ENCODE measurements at regions not wholly inside any gene's neighbourhood (a gene's known extent, or its start where the extent isn't known, plus 50 kb on each side); places are given as distances from the start of the nearest gene placed in this dataset.

GRCh38 chr13:55517312-55517711 lies 1623.4 kb upstream of the PRR20A start:
- Histone ChIP-seq H3K9ac (ENCODE audit: low read depth in 1 of 2, low read length in 2 of 2) (no peak overlapping the region), H3K4me3 (ENCODE audit: low read depth in 1 of 3, low read length in 3 of 3) (no peak overlapping the region), H3K4me1 (ENCODE audit: control insufficient read depth in 4 of 4, insufficient read depth in 4 of 4, low read length in 3 of 4) (peaks cover 0 to 3% (median 0%) of the 10 kb centered on the region in 4 donors), H3K9me3 (ENCODE audit: control insufficient read depth in 4 of 4, low read length in 3 of 4) (no peaks in the 10 kb centered on the region), H3K27ac (ENCODE audit: low read depth in 1 of 2, low read length in 2 of 2) (no peak overlapping the region), H3K36me3 (ENCODE audit: control insufficient read depth in 4 of 4, insufficient read depth in 3 of 4, low read depth in 1 of 4, low read length in 3 of 4) (no peaks in the 10 kb centered on the region), H3K27me3 (ENCODE audit: control insufficient read depth in 4 of 4, insufficient read depth in 4 of 4, low read length in 3 of 4) (no peaks in the 10 kb centered on the region)
- DNase-seq (ENCODE audit: low spot score) = no peak
- TF ChIP-seq FOXA1 (IDR thresholded peaks at IDR 0.05) (no peak), GABPA (IDR thresholded peaks at IDR 0.05 in 1 of 2, conservative IDR thresholded peaks at IDR 0.05 in 1 of 2) (no peak), EGR1 (IDR thresholded peaks at IDR 0.05; ENCODE audit: low read depth in 2 of 2) (no peak), SP1 (IDR thresholded peaks at IDR 0.05) (no peak), CTCF (IDR thresholded peaks at IDR 0.05; ENCODE audit: low read depth, low read length, missing input control) (no peak), MAX (IDR thresholded peaks at IDR 0.05) (no peak), NR2F2 (IDR thresholded peaks at IDR 0.05) (no peak)
- 76% methylated on average over 1 of the region's 1 CpG for WGBS

- Histone ChIP-seq H3K4me3 (ENCODE audit: low read depth in 1 of 3, low read length in 3 of 3) (no peak overlapping the region), H3K36me3 (ENCODE audit: control insufficient read depth in 4 of 4, insufficient read depth in 3 of 4, low read depth in 1 of 4, low read length in 3 of 4) (no peaks in the 10 kb centered on the region), H3K9ac (ENCODE audit: low read depth in 1 of 2, low read length in 2 of 2) (no peak overlapping the region), H3K4me1 (ENCODE audit: control insufficient read depth in 4 of 4, insufficient read depth in 4 of 4, low read length in 3 of 4) (no peaks in the 10 kb centered on the region), H3K9me3 (ENCODE audit: control insufficient read depth in 4 of 4, low read length in 3 of 4) (peaks cover 0 to 3% (median 0%) of the 10 kb centered on the region in 4 donors), H3K27ac (ENCODE audit: low read depth in 1 of 2, low read length in 2 of 2) (no peak overlapping the region), H3K27me3 (ENCODE audit: control insufficient read depth in 4 of 4, insufficient read depth in 4 of 4, low read length in 3 of 4) (no peaks in the 10 kb centered on the region)
- no peak for DNase-seq (ENCODE audit: low spot score)
- 67% methylated on average over 1 of the region's 1 CpG for WGBS
- TF ChIP-seq FOXA1 (IDR thresholded peaks at IDR 0.05) (no peak), SP1 (IDR thresholded peaks at IDR 0.05) (no peak), ATF3 (IDR thresholded peaks at IDR 0.05) (no peak), HNF4G (IDR thresholded peaks at IDR 0.05) (no peak), NR2F2 (IDR thresholded peaks at IDR 0.05) (no peak), FOXA2 (IDR thresholded peaks at IDR 0.05) (no peak), ZBTB33 (IDR thresholded peaks at IDR 0.05) (no peak), HNF4A (conservative IDR thresholded peaks at IDR 0.05) (no peak), YY1 (IDR thresholded peaks at IDR 0.05) (no peak), RXRA (IDR thresholded peaks at IDR 0.05) (no peak), GABPA (IDR thresholded peaks at IDR 0.05 in 1 of 2, conservative IDR thresholded peaks at IDR 0.05 in 1 of 2) (no peak)
These were observed 1612.3 kb upstream of the PRR20A start for GRCh38 chr13:55528434-55528833.

- no peak for TF ChIP-seq FOXA2 (IDR thresholded peaks at IDR 0.05)
- peaks cover 0 to 3% (median 0%) of the 10 kb centered on the region in 4 donors for H3K9me3 ChIP-seq (ENCODE audit: control insufficient read depth in 4 of 4, low read length in 3 of 4)
- no peak overlapping the region for H3K9ac ChIP-seq (ENCODE audit: low read depth in 1 of 2, low read length in 2 of 2)
- no peaks in the 10 kb centered on the region for H3K4me1 ChIP-seq (ENCODE audit: control insufficient read depth in 4 of 4, insufficient read depth in 4 of 4, low read length in 3 of 4)
- no peak overlapping the region for H3K27ac ChIP-seq (ENCODE audit: low read depth in 1 of 2, low read length in 2 of 2)
- no peak overlapping the region for H3K4me3 ChIP-seq (ENCODE audit: low read depth in 1 of 3, low read length in 3 of 3)
- DNase-seq (ENCODE audit: low spot score) = no peak
- no peaks in the 10 kb centered on the region for H3K27me3 ChIP-seq (ENCODE audit: control insufficient read depth in 4 of 4, insufficient read depth in 4 of 4, low read length in 3 of 4)
- no peaks in the 10 kb centered on the region for H3K36me3 ChIP-seq (ENCODE audit: control insufficient read depth in 4 of 4, insufficient read depth in 3 of 4, low read depth in 1 of 4, low read length in 3 of 4)
- 88% methylated on average over 1 of the region's 1 CpG for WGBS
These were observed 1606.4 kb upstream of the PRR20A start for GRCh38 chr13:55534306-55534705.
